K562 (cell line): ENCODE measurements at regions not wholly inside any gene's neighbourhood (a gene's known extent, or its start where the extent isn't known, plus 50 kb on each side); places are given as distances from the start of the nearest gene placed in this dataset.
A peak's percentile ranks its signal among the peaks of the same experiment; 100 is the strongest.

Experiments used
- EGR1 ChIP-seq: fragments of 450-650 bp; conservative IDR thresholded peaks from 2 replicates; pipeline ENCODE4 v1.6.1; 2017; ENCODE audit warnings: mild to moderate bottlenecking
- MEIS2 ChIP-seq: fragments of 450-650 bp; IDR thresholded peaks from 2 replicates; pipeline ENCODE4 v1.6.1; 2014; ENCODE audit warnings: mild to moderate bottlenecking; ENCODE audit not compliant: partially characterized antibody
- NFXL1 ChIP-seq: fragments of 450-650 bp; formaldehyde crosslinking; IDR thresholded peaks from 2 replicates; pipeline ENCODE4 v1.4.0; 2021; ENCODE audit warnings: mild to moderate bottlenecking
- ZNF140 ChIP-seq: fragments of 250-450 bp; sonication (Bioruptor Pico); IDR thresholded peaks from 2 replicates; pipeline ENCODE4 v1.8.0; 2021; ENCODE audit warnings: moderate library complexity, mild to moderate bottlenecking, inconsistent platforms
- ZNF384 ChIP-seq: IDR thresholded peaks from 2 replicates; pipeline ENCODE4 v1.6.1; 2012; ENCODE audit warnings: low read depth, low read length, improper control_type of control experiment
- TF ChIP-seq, protein P1 (sequence below), 2 experiments: IDR thresholded peaks; 2 replicates each; pipeline ENCODE4 v1.6.1; 2011; ENCODE audit warnings: borderline replicate concordance in 1 of 2, control low read depth in 1 of 2, low read depth in 1 of 2, low read length in 1 of 2, mild to moderate bottlenecking in 1 of 2, mixed read lengths in 1 of 2, moderate library complexity in 1 of 2; ENCODE audit not compliant: insufficient read depth in 1 of 2, insufficient read length in 1 of 2, poor library complexity in 1 of 2, severe bottlenecking in 1 of 2; ENCODE audit errors: extremely low read depth in 1 of 2
- TF ChIP-seq, protein P2 (sequence below), 2 experiments: fragments of 450-650 bp; formaldehyde crosslinking in 1 of 2; IDR thresholded peaks; 2 replicates each; pipeline versions ENCODE4 v1.4.0 to v1.6.1; 2014 to 2020; ENCODE audit warnings: mild to moderate bottlenecking in 2 of 2, borderline replicate concordance in 1 of 2, low read depth in 1 of 2
- TF ChIP-seq, protein P3 (sequence below), 2 experiments: IDR thresholded peaks in 1 of 2; conservative IDR thresholded peaks in 1 of 2; 2 replicates each; pipeline ENCODE4 v1.6.1; 2016; ENCODE audit warnings: low read depth in 2 of 2, mild to moderate bottlenecking in 1 of 2, missing compliant biosample characterization in 1 of 2, missing genetic modification characterization in 1 of 2, moderate library complexity in 1 of 2
- TF ChIP-seq, protein P4 (sequence below): sonication (generic); formaldehyde crosslinking; IDR thresholded peaks from 2 replicates; pipeline ENCODE4 v1.8.0; 2022; ENCODE audit warnings: mild to moderate bottlenecking, missing genetic modification reagents
- TF ChIP-seq, protein P5 (sequence below): conservative IDR thresholded peaks from 2 replicates; pipeline ENCODE4 v1.6.1; 2011; ENCODE audit warnings: low read depth, mild to moderate bottlenecking, low read length; ENCODE audit not compliant: control insufficient read depth

DNA sequence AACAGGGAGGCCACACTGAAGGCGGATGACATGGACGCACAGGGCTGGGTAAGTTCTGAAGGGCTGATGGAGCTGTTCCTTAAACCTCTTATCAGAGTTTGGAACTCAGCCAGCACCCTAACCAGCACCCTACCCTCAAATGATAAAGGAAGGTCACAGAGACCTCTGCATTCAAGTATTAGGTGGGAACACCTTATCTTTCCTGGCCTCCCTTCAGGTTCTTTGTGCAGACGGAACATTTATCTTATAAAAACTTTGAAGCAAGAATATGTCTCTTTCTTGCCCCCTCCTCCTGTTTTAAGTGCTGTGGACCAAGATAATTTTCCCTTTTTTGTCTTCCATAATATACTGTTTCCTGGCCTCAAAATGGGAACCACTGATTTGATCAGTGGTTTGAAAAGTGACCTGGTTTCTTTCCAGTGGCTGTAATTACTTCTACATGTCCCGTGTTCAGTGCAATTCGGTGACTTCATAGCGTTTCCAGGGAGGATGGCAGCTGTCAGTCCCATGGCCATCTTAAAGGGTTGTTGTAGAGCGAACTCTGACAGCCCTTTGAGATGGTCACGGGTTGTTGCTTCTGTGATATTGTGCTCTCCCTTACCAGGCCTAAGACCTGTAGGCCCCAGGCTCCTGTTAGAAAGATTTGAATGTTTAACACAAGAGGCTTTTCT is 213.2 kb upstream of the MYLIP start (continued):
- TF ChIP-seq, protein P1, sequence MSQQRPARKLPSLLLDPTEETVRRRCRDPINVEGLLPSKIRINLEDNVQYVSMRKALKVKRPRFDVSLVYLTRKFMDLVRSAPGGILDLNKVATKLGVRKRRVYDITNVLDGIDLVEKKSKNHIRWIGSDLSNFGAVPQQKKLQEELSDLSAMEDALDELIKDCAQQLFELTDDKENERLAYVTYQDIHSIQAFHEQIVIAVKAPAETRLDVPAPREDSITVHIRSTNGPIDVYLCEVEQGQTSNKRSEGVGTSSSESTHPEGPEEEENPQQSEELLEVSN (IDR thresholded peaks at IDR 0.05; ENCODE audit: borderline replicate concordance in 1 of 2, extremely low read depth in 1 of 2, insufficient read depth in 1 of 2, insufficient read length in 1 of 2, low read depth in 1 of 2, low read length in 1 of 2, poor library complexity in 1 of 2, severe bottlenecking in 1 of 2) = no peak
- TF ChIP-seq MEIS2 (peak; percentile 89), EGR1 (no peak; the same call in 1 of the 2 replicates), ZNF140 (CRISPR knock-in tag) (no peak), NFXL1 (CRISPR knock-in tag) (no peak), ZNF384 (no peak)
- TF ChIP-seq, protein P2, sequence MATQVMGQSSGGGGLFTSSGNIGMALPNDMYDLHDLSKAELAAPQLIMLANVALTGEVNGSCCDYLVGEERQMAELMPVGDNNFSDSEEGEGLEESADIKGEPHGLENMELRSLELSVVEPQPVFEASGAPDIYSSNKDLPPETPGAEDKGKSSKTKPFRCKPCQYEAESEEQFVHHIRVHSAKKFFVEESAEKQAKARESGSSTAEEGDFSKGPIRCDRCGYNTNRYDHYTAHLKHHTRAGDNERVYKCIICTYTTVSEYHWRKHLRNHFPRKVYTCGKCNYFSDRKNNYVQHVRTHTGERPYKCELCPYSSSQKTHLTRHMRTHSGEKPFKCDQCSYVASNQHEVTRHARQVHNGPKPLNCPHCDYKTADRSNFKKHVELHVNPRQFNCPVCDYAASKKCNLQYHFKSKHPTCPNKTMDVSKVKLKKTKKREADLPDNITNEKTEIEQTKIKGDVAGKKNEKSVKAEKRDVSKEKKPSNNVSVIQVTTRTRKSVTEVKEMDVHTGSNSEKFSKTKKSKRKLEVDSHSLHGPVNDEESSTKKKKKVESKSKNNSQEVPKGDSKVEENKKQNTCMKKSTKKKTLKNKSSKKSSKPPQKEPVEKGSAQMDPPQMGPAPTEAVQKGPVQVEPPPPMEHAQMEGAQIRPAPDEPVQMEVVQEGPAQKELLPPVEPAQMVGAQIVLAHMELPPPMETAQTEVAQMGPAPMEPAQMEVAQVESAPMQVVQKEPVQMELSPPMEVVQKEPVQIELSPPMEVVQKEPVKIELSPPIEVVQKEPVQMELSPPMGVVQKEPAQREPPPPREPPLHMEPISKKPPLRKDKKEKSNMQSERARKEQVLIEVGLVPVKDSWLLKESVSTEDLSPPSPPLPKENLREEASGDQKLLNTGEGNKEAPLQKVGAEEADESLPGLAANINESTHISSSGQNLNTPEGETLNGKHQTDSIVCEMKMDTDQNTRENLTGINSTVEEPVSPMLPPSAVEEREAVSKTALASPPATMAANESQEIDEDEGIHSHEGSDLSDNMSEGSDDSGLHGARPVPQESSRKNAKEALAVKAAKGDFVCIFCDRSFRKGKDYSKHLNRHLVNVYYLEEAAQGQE (IDR thresholded peaks at IDR 0.05; ENCODE audit: borderline replicate concordance) = peak; percentile 34; the same call in 1 of the 2 replicates
- TF ChIP-seq, protein P2 (CRISPR knock-in tag; IDR thresholded peaks at IDR 0.05; ENCODE audit: low read depth) = no peak
- TF ChIP-seq, protein P3, sequence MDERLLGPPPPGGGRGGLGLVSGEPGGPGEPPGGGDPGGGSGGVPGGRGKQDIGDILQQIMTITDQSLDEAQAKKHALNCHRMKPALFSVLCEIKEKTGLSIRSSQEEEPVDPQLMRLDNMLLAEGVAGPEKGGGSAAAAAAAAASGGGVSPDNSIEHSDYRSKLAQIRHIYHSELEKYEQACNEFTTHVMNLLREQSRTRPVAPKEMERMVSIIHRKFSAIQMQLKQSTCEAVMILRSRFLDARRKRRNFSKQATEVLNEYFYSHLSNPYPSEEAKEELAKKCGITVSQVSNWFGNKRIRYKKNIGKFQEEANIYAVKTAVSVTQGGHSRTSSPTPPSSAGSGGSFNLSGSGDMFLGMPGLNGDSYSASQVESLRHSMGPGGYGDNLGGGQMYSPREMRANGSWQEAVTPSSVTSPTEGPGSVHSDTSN (CRISPR knock-in tag; IDR thresholded peaks at IDR 0.05; ENCODE audit: low read depth) = no peak
- TF ChIP-seq, protein P3 (tag; conservative IDR thresholded peaks at IDR 0.05; ENCODE audit: low read depth) = peak; percentile 67
- TF ChIP-seq, protein P4, sequence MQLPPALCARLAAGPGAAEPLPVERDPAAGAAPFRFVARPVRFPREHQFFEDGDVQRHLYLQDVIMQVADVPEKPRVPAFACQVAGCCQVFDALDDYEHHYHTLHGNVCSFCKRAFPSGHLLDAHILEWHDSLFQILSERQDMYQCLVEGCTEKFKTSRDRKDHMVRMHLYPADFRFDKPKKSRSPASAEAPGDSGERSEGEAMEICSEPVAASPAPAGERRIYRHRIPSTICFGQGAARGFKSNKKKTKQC = no peak
- TF ChIP-seq, protein P5, sequence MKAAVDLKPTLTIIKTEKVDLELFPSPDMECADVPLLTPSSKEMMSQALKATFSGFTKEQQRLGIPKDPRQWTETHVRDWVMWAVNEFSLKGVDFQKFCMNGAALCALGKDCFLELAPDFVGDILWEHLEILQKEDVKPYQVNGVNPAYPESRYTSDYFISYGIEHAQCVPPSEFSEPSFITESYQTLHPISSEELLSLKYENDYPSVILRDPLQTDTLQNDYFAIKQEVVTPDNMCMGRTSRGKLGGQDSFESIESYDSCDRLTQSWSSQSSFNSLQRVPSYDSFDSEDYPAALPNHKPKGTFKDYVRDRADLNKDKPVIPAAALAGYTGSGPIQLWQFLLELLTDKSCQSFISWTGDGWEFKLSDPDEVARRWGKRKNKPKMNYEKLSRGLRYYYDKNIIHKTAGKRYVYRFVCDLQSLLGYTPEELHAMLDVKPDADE = no peak
